Epithelial cell of esophagus (primary cell): ENCODE measurements at regions not wholly inside any gene's neighbourhood (a gene's known extent, or its start where the extent isn't known, plus 50 kb on each side); places are given as distances from the start of the nearest gene placed in this dataset.

Experiments used
- DNase-seq: peaks from one replicate; pipeline ENCODE4 v3.0.0; 2010; ENCODE audit warnings: low read depth
- H3K4me3 ChIP-seq: 2 replicates; pipeline ENCODE4 v1.5.1; 2011; ENCODE audit warnings: mild to moderate bottlenecking, low read length, control low read depth
- CTCF ChIP-seq: IDR thresholded peaks from 2 replicates; pipeline ENCODE4 v1.5.1; 2011; ENCODE audit warnings: low read depth, mild to moderate bottlenecking, low read length, control low read depth, inconsistent platforms; ENCODE audit not compliant: insufficient read depth; ENCODE audit errors: missing control alignments

- no peak for DNase-seq
- no peak overlapping the region for H3K4me3 ChIP-seq
- no peak for TF ChIP-seq CTCF
Observed at GRCh38 chr12:75721796-75722195, 210.4 kb upstream of the KRR1 start.

GRCh38 chr12:75720812-75721641, 209.6 kb upstream of the KRR1 start:
- peak; percentile 89 for DNase-seq
- no peak overlapping the region for H3K4me3 ChIP-seq
- no peak for TF ChIP-seq CTCF

- no peak for TF ChIP-seq CTCF
- H3K4me3 ChIP-seq = no peak overlapping the region
- no peak for DNase-seq
Observed at GRCh38 chr12:75717902-75718301, 206.5 kb upstream of the KRR1 start.

GRCh38 chr12:75716291-75717025, 205.0 kb upstream of the KRR1 start:
- TF ChIP-seq CTCF = no peak
- no peak for DNase-seq
- no peak overlapping the region for H3K4me3 ChIP-seq

GRCh38 chr12:75715682-75716081, 204.3 kb upstream of the KRR1 start:
- no peak for TF ChIP-seq CTCF
- no peak for DNase-seq
- H3K4me3 ChIP-seq = no peak overlapping the region

GRCh38 chr12:75715323-75715644, 203.9 kb upstream of the KRR1 start:
- H3K4me3 ChIP-seq = no peak overlapping the region
- TF ChIP-seq CTCF = no peak
- DNase-seq = peak; percentile 79
